ENCODE measurements at regions not wholly inside any gene's neighbourhood (a gene's known extent, or its start where the extent isn't known, plus 50 kb on each side); places are given as distances from the start of the nearest gene placed in this dataset.
"Not testable (repeated sequence)": the region's sequence is repeated elsewhere in the genome, so short reads cannot be mapped to it uniquely, and the experiment has no call there.

GRCh38 chr1:102659876-102660483, 448.3 kb downstream of the COL11A1 start:
- DNase-seq: not testable (repeated sequence)

GRCh38 chr1:102655034-102655433, 453.3 kb downstream of the COL11A1 start:
- no peak for DNase-seq

GRCh38 chr1:102640872-102641271, 467.4 kb downstream of the COL11A1 start:
- DNase-seq: no peak

GRCh38 chr1:102640312-102640711, 468.0 kb downstream of the COL11A1 start:
- no peak for DNase-seq

GRCh38 chr1:102631691-102632090, 476.6 kb downstream of the COL11A1 start:
- no peak for DNase-seq

GRCh38 chr1:102630041-102630440, 478.3 kb downstream of the COL11A1 start:
- no peak for DNase-seq

- DNase-seq: no peak
Measured at GRCh38 chr1:102628109-102628613, 480.2 kb downstream of the COL11A1 start.

- no peak for DNase-seq
Measured at GRCh38 chr1:102627145-102627544, 481.2 kb downstream of the COL11A1 start.

GRCh38 chr1:102615896-102616295, 492.4 kb downstream of the COL11A1 start:
- DNase-seq: no peak

GRCh38 chr1:102595106-102595505, 513.2 kb downstream of the COL11A1 start:
- DNase-seq: no peak

GRCh38 chr1:102593276-102593675, 515.0 kb downstream of the COL11A1 start:
- DNase-seq: no peak

- DNase-seq: no peak
Measured at GRCh38 chr1:102588536-102588935, 519.8 kb downstream of the COL11A1 start.

- DNase-seq: no peak
Measured at GRCh38 chr1:102586022-102586421, 522.3 kb downstream of the COL11A1 start.

- no peak for DNase-seq
Measured at GRCh38 chr1:102580806-102581205, 527.5 kb downstream of the COL11A1 start.

- no peak for DNase-seq
Measured at GRCh38 chr1:102578804-102579203, 529.5 kb downstream of the COL11A1 start.

GRCh38 chr1:102572637-102573036, 535.7 kb downstream of the COL11A1 start:
- DNase-seq: no peak

- no peak for DNase-seq
Measured at GRCh38 chr1:102566182-102566581, 542.1 kb downstream of the COL11A1 start.

- DNase-seq: no peak
Measured at GRCh38 chr1:102562380-102562779, 545.9 kb downstream of the COL11A1 start.

- DNase-seq: no peak
Measured at GRCh38 chr1:102550729-102551384, 554.1 kb upstream of the OLFM3 start.

GRCh38 chr1:102546251-102546650, 549.5 kb upstream of the OLFM3 start:
- no peak for DNase-seq

- no peak for DNase-seq
Measured at GRCh38 chr1:102535829-102536505, 539.2 kb upstream of the OLFM3 start.

GRCh38 chr1:102531036-102531435, 534.3 kb upstream of the OLFM3 start:
- DNase-seq: no peak

GRCh38 chr1:102529446-102529845, 532.7 kb upstream of the OLFM3 start:
- no peak for DNase-seq

- no peak for DNase-seq
Measured at GRCh38 chr1:102500758-102501157, 504.0 kb upstream of the OLFM3 start.
